A549 (cell line): ENCODE measurements at regions not wholly inside any gene's neighbourhood (a gene's known extent, or its start where the extent isn't known, plus 50 kb on each side); places are given as distances from the start of the nearest gene placed in this dataset.

Experiments used
- CBX8 ChIP-seq: fragments of 200-600 bp; sonication (generic); IDR thresholded peaks from 2 replicates; pipeline ENCODE4 v1.6.1; 2016
- CTCF ChIP-seq: fragments of >200 bp; sonication (Bioruptor Twin); formaldehyde crosslinking; IDR thresholded peaks from 3 replicates; pipeline ENCODE4 v1.5.1; 2016
- EHMT2 ChIP-seq: fragments of 200-600 bp; sonication (generic); IDR thresholded peaks from 2 replicates; pipeline ENCODE4 v1.6.1; 2016; ENCODE audit warnings: antibody characterized with exemption, low read depth, mild to moderate bottlenecking, moderate library complexity
- HOXB13 ChIP-seq: fragments of 250-450 bp; sonication (Bioruptor Pico); IDR thresholded peaks from 2 replicates; pipeline ENCODE4 v1.5.0; 2020; ENCODE audit warnings: low read depth, mild to moderate bottlenecking, moderate library complexity
- JUN ChIP-seq, 2 experiments: fragments of >200 bp; sonication (Bioruptor Twin); formaldehyde crosslinking; IDR thresholded peaks; 2 replicates in 1 of 2; 3 replicates in 1 of 2; pipeline ENCODE4 v1.6.1; 2016 to 2017
- KDM1A ChIP-seq: fragments of 200-600 bp; sonication (generic); IDR thresholded peaks from 2 replicates; pipeline ENCODE4 v1.6.1; 2016; ENCODE audit warnings: low read depth, mild to moderate bottlenecking
- MAX ChIP-seq: IDR thresholded peaks from 2 replicates; pipeline ENCODE4 v1.6.1; 2012
- POLR2A ChIP-seq: IDR thresholded peaks from 2 replicates; pipeline ENCODE4 v1.6.1; 2012; ENCODE audit warnings: mild to moderate bottlenecking, low read length
- RCOR1 ChIP-seq: fragments of 150-350 bp; IDR thresholded peaks from 2 replicates; pipeline ENCODE4 v1.6.1; 2014; ENCODE audit warnings: antibody characterized with exemption, low read length, low read depth
- RFX5 ChIP-seq: fragments of 450-650 bp; IDR thresholded peaks from 2 replicates; pipeline ENCODE4 v1.7.1; 2014; ENCODE audit warnings: antibody characterized with exemption, mild to moderate bottlenecking, moderate library complexity
- ZC3H11A ChIP-seq: fragments of 450-650 bp; IDR thresholded peaks from 2 replicates; pipeline ENCODE4 v1.6.1; 2014; ENCODE audit warnings: antibody characterized with exemption, mild to moderate bottlenecking

- TF ChIP-seq KDM1A: no peak
- TF ChIP-seq MAX: no peak
- no peak for TF ChIP-seq CTCF
- no peak for TF ChIP-seq RCOR1
- no peak for TF ChIP-seq CBX8
- TF ChIP-seq RFX5: no peak
- TF ChIP-seq HOXB13 (CRISPR knock-in tag): no peak
- no peak for TF ChIP-seq POLR2A
- no peak for TF ChIP-seq EHMT2
- TF ChIP-seq JUN (IDR thresholded peaks at IDR 0.05): no peak
- TF ChIP-seq ZC3H11A: no peak
Measured at GRCh38 chr7:68969571-68969970, 628.7 kb upstream of the AUTS2 start.
